ENCODE measurements at regions not wholly inside any gene's neighbourhood (a gene's known extent, or its start where the extent isn't known, plus 50 kb on each side); places are given as distances from the start of the nearest gene placed in this dataset.
A peak's percentile ranks its signal among the peaks of the same experiment; 100 is the strongest.

- Histone ChIP-seq H4K20me1 (ENCODE audit: insufficient read depth) (no peaks in the 10 kb centered on the region), H2AFZ (ENCODE audit: low read depth) (no peak overlapping the region), H3K36me3 (ENCODE audit: insufficient read depth) (no peaks in the 10 kb centered on the region), H3K9ac (no peak overlapping the region), H3K4me1 (ENCODE audit: low read depth, poor library complexity, severe bottlenecking) (no peaks in the 10 kb centered on the region), H3K4me3 (IDR thresholded peaks at IDR 0.05; ENCODE audit: insufficient read depth, low read depth, low read length) (no peak overlapping the region), H3K27ac (no peak overlapping the region), H3K27me3 (ENCODE audit: insufficient read depth, low read depth) (no peaks in the 10 kb centered on the region), H3K79me2 (ENCODE audit: insufficient read depth, low read depth) (no peaks in the 10 kb centered on the region), H3K4me2 (no peak overlapping the region)
- TF ChIP-seq, protein P1, sequence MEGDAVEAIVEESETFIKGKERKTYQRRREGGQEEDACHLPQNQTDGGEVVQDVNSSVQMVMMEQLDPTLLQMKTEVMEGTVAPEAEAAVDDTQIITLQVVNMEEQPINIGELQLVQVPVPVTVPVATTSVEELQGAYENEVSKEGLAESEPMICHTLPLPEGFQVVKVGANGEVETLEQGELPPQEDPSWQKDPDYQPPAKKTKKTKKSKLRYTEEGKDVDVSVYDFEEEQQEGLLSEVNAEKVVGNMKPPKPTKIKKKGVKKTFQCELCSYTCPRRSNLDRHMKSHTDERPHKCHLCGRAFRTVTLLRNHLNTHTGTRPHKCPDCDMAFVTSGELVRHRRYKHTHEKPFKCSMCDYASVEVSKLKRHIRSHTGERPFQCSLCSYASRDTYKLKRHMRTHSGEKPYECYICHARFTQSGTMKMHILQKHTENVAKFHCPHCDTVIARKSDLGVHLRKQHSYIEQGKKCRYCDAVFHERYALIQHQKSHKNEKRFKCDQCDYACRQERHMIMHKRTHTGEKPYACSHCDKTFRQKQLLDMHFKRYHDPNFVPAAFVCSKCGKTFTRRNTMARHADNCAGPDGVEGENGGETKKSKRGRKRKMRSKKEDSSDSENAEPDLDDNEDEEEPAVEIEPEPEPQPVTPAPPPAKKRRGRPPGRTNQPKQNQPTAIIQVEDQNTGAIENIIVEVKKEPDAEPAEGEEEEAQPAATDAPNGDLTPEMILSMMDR (conservative IDR thresholded peaks at IDR 0.05; ENCODE audit: low read depth, low read length) = no peak
These were observed 137.9 kb upstream of the POU3F3 start for GRCh38 chr2:104716061-104716460.

- H3K79me2 ChIP-seq (ENCODE audit: insufficient read depth, low read depth) = no peaks in the 10 kb centered on the region
- H2AFZ ChIP-seq (ENCODE audit: low read depth) = no peak overlapping the region
- H3K9ac ChIP-seq = no peak overlapping the region
- H3K4me1 ChIP-seq (ENCODE audit: low read depth, poor library complexity, severe bottlenecking) = peaks cover 17% of the 10 kb centered on the region
- H3K27me3 ChIP-seq (ENCODE audit: insufficient read depth, low read depth) = no peaks in the 10 kb centered on the region
- no peak overlapping the region for H3K4me2 ChIP-seq
- H4K20me1 ChIP-seq (ENCODE audit: insufficient read depth) = no peaks in the 10 kb centered on the region
- TF ChIP-seq, protein P1 (conservative IDR thresholded peaks at IDR 0.05; ENCODE audit: low read depth, low read length) = peak; percentile 46
- no peak overlapping the region for H3K4me3 ChIP-seq (IDR thresholded peaks at IDR 0.05; ENCODE audit: insufficient read depth, low read depth, low read length)
- H3K27ac ChIP-seq = no peak overlapping the region
- no peaks in the 10 kb centered on the region for H3K36me3 ChIP-seq (ENCODE audit: insufficient read depth)
These were observed 120.5 kb upstream of the POU3F3 start for GRCh38 chr2:104733226-104733943.

GRCh38 chr2:104734937-104735586, 118.9 kb upstream of the POU3F3 start:
- no peak overlapping the region for H2AFZ ChIP-seq (ENCODE audit: low read depth)
- no peaks in the 10 kb centered on the region for H3K27me3 ChIP-seq (ENCODE audit: insufficient read depth, low read depth)
- H3K79me2 ChIP-seq (ENCODE audit: insufficient read depth, low read depth) = no peaks in the 10 kb centered on the region
- TF ChIP-seq, protein P1 (conservative IDR thresholded peaks at IDR 0.05; ENCODE audit: low read depth, low read length) = no peak
- no peak overlapping the region for H3K9ac ChIP-seq
- H3K4me3 ChIP-seq (IDR thresholded peaks at IDR 0.05; ENCODE audit: insufficient read depth, low read depth, low read length) = no peak overlapping the region
- H3K27ac ChIP-seq = no peak overlapping the region
- peak overlapping the region; percentile 27; the same call in 1 of the 2 replicates for H3K4me2 ChIP-seq
- H3K36me3 ChIP-seq (ENCODE audit: insufficient read depth) = no peaks in the 10 kb centered on the region
- H3K4me1 ChIP-seq (ENCODE audit: low read depth, poor library complexity, severe bottlenecking) = peaks cover 17% of the 10 kb centered on the region
- H4K20me1 ChIP-seq (ENCODE audit: insufficient read depth) = no peaks in the 10 kb centered on the region

GRCh38 chr2:104736026-104736425, 117.9 kb upstream of the POU3F3 start:
- Histone ChIP-seq H3K36me3 (ENCODE audit: insufficient read depth) (no peaks in the 10 kb centered on the region), H3K4me3 (IDR thresholded peaks at IDR 0.05; ENCODE audit: insufficient read depth, low read depth, low read length) (no peak overlapping the region), H3K27me3 (ENCODE audit: insufficient read depth, low read depth) (no peaks in the 10 kb centered on the region), H3K79me2 (ENCODE audit: insufficient read depth, low read depth) (no peaks in the 10 kb centered on the region), H4K20me1 (ENCODE audit: insufficient read depth) (no peaks in the 10 kb centered on the region), H3K4me1 (ENCODE audit: low read depth, poor library complexity, severe bottlenecking) (peaks cover 17% of the 10 kb centered on the region), H3K27ac (no peak overlapping the region), H3K9ac (no peak overlapping the region), H2AFZ (ENCODE audit: low read depth) (no peak overlapping the region), H3K4me2 (no peak overlapping the region)
- TF ChIP-seq, protein P1 (conservative IDR thresholded peaks at IDR 0.05; ENCODE audit: low read depth, low read length) = no peak
